Trophoblast cell (in vitro differentiated cells and primary cell): ENCODE measurements at regions not wholly inside any gene's neighbourhood (a gene's known extent, or its start where the extent isn't known, plus 50 kb on each side); places are given as distances from the start of the nearest gene placed in this dataset.

Source experiments
- DNase-seq, 2 donors: peaks; one replicate each; pipeline ENCODE4 v3.0.0-alpha.2; 2016
- H2AFZ ChIP-seq: 2 replicates; pipeline ENCODE4 v1.6.1; 2013; ENCODE audit warnings: low read length, moderate library complexity, mild to moderate bottlenecking; ENCODE audit not compliant: insufficient read depth, poor library complexity
- H2AK5ac ChIP-seq: 2 replicates; pipeline ENCODE4 v1.6.1; 2013; ENCODE audit warnings: mild to moderate bottlenecking, low read length
- H2BK120ac ChIP-seq: 2 replicates; pipeline ENCODE4 v1.6.1; 2013; ENCODE audit warnings: low read length, mild to moderate bottlenecking, moderate library complexity; ENCODE audit not compliant: insufficient read depth, poor library complexity
- H2BK12ac ChIP-seq: 2 replicates; pipeline ENCODE4 v1.6.1; 2013; ENCODE audit warnings: mild to moderate bottlenecking, low read length, moderate library complexity
- H2BK5ac ChIP-seq: 2 replicates; pipeline ENCODE4 v1.6.1; 2013; ENCODE audit warnings: low read length, low read depth, moderate library complexity, mild to moderate bottlenecking; ENCODE audit not compliant: poor library complexity
- H3K14ac ChIP-seq: 2 replicates; pipeline ENCODE4 v1.6.1; 2013; ENCODE audit warnings: mild to moderate bottlenecking, low read length
- H3K18ac ChIP-seq: 2 replicates; pipeline ENCODE4 v1.6.1; 2013; ENCODE audit warnings: mild to moderate bottlenecking, low read length
- H3K23ac ChIP-seq: 2 replicates; pipeline ENCODE4 v1.6.1; 2013; ENCODE audit warnings: low read length
- H3K27ac ChIP-seq: 2 replicates; pipeline ENCODE4 v1.5.1; 2013; ENCODE audit warnings: low read depth, mild to moderate bottlenecking, inconsistent platforms, low read length, moderate library complexity
- H3K27me3 ChIP-seq: 2 replicates; pipeline ENCODE4 v1.6.1; 2013; ENCODE audit warnings: inconsistent platforms, mild to moderate bottlenecking, low read length, moderate library complexity; ENCODE audit not compliant: insufficient read depth
- H3K36me3 ChIP-seq, 2 experiments: 1 replicate in 1 of 2; 2 replicates in 1 of 2; pipeline ENCODE4 v1.6.1; 2013; ENCODE audit warnings: low read length in 2 of 2, mild to moderate bottlenecking in 2 of 2, moderate library complexity in 1 of 2; ENCODE audit not compliant: insufficient read depth in 2 of 2, control insufficient read depth in 1 of 2
- H3K4ac ChIP-seq: 2 replicates; pipeline ENCODE4 v1.6.1; 2013; ENCODE audit warnings: low read depth, mild to moderate bottlenecking, low read length, moderate library complexity
- H3K4me1 ChIP-seq, 2 experiments: 1 replicate in 1 of 2; 2 replicates in 1 of 2; pipeline ENCODE4 v1.6.1; 2013; ENCODE audit warnings: low read length in 2 of 2, mild to moderate bottlenecking in 2 of 2, moderate library complexity in 1 of 2; ENCODE audit not compliant: insufficient read depth in 2 of 2, control insufficient read depth in 1 of 2
- H3K4me2 ChIP-seq: 2 replicates; pipeline ENCODE4 v1.6.1; 2013; ENCODE audit warnings: inconsistent platforms, mild to moderate bottlenecking, low read length, moderate library complexity
- H3K4me3 ChIP-seq: 2 replicates; pipeline ENCODE4 v1.5.1; 2013; ENCODE audit warnings: mild to moderate bottlenecking, low read depth, low read length, inconsistent platforms
- H3K79me1 ChIP-seq: one replicate; pipeline ENCODE4 v1.6.1; 2013; ENCODE audit warnings: low read length
- H3K79me2 ChIP-seq: 2 replicates; pipeline ENCODE4 v1.6.1; 2013; ENCODE audit warnings: low read length, mild to moderate bottlenecking; ENCODE audit not compliant: control insufficient read depth, insufficient read depth, poor library complexity
- H3K9ac ChIP-seq: 2 replicates; pipeline ENCODE4 v1.6.1; 2013; ENCODE audit warnings: mild to moderate bottlenecking, low read length
- H3K9me3 ChIP-seq: 2 replicates; pipeline ENCODE4 v1.6.1; 2013; ENCODE audit warnings: low read depth, mild to moderate bottlenecking, control low read depth, inconsistent platforms, low read length; ENCODE audit not compliant: insufficient read depth
- H4K12ac ChIP-seq: 2 replicates; pipeline ENCODE4 v1.6.1; 2013; ENCODE audit warnings: low read depth, mild to moderate bottlenecking, low read length, moderate library complexity
- H4K8ac ChIP-seq: 2 replicates; pipeline ENCODE4 v1.6.1; 2013; ENCODE audit warnings: low read depth, mild to moderate bottlenecking, low read length, moderate library complexity
- H4K91ac ChIP-seq: one replicate; pipeline ENCODE4 v1.6.1; 2013; ENCODE audit warnings: low read depth, mild to moderate bottlenecking, low read length, moderate library complexity
- WGBS: extraction: QIAGEN DNeasy Blood & Tissue Kit; methylation state at CpG from one replicate; pipeline ENCODE4 v1.1.7; 2013; ENCODE audit warnings: missing lambda C conversion rate; ENCODE audit not compliant: insufficient read length, insufficient coverage; ENCODE audit errors: extremely low coverage; 5-methylcytosine and 5-hydroxymethylcytosine counted together

- no peak overlapping the region for H3K23ac ChIP-seq
- no peaks in the 10 kb centered on the region for H3K79me2 ChIP-seq
- H3K18ac ChIP-seq = no peak overlapping the region
- no peak overlapping the region for H4K8ac ChIP-seq
- no peaks in the 10 kb centered on the region for H3K36me3 ChIP-seq
- no peak overlapping the region for H2BK120ac ChIP-seq
- no peak overlapping the region for H4K12ac ChIP-seq
- H2BK5ac ChIP-seq = no peak overlapping the region
- H4K91ac ChIP-seq = no peak overlapping the region
- no peak overlapping the region for H2BK12ac ChIP-seq
- no peaks in the 10 kb centered on the region for H3K9me3 ChIP-seq
- H3K4ac ChIP-seq = no peak overlapping the region
- no peak overlapping the region for H2AK5ac ChIP-seq
- H3K4me1 ChIP-seq = peaks cover 5 to 6% of the 10 kb centered on the region in 2 experiments
- H3K27me3 ChIP-seq = no peaks in the 10 kb centered on the region
- H3K27ac ChIP-seq = no peak overlapping the region
- no peak for DNase-seq
- no peak overlapping the region for H3K14ac ChIP-seq
- no peak overlapping the region for H3K4me2 ChIP-seq
- no CpG with 5 or more reads among the region's 10 CpGs for WGBS
- H3K4me3 ChIP-seq = no peak overlapping the region
- H2AFZ ChIP-seq = no peak overlapping the region
- H3K9ac ChIP-seq = no peak overlapping the region
- peaks cover 3% of the 10 kb centered on the region for H3K79me1 ChIP-seq
Observed at GRCh38 chr1:8093221-8093980, 67.3 kb upstream of the ERRFI1 start.

GRCh38 chr1:8092657-8093056 lies 66.5 kb upstream of the ERRFI1 start:
- peaks cover 5 to 6% of the 10 kb centered on the region in 2 experiments for H3K4me1 ChIP-seq
- no peak overlapping the region for H2BK12ac ChIP-seq
- H3K4me2 ChIP-seq = no peak overlapping the region
- no peak overlapping the region for H2AK5ac ChIP-seq
- no peaks in the 10 kb centered on the region for H3K27me3 ChIP-seq
- H2AFZ ChIP-seq = no peak overlapping the region
- no peak overlapping the region for H3K4me3 ChIP-seq
- DNase-seq = no peak
- WGBS = no CpG with 5 or more reads among the region's 9 CpGs
- no peak overlapping the region for H3K18ac ChIP-seq
- H3K27ac ChIP-seq = no peak overlapping the region
- no peak overlapping the region for H4K8ac ChIP-seq
- no peak overlapping the region for H3K23ac ChIP-seq
- H3K36me3 ChIP-seq = no peaks in the 10 kb centered on the region
- H2BK120ac ChIP-seq = no peak overlapping the region
- no peak overlapping the region for H3K9ac ChIP-seq
- no peak overlapping the region for H4K12ac ChIP-seq
- H2BK5ac ChIP-seq = no peak overlapping the region
- no peaks in the 10 kb centered on the region for H3K9me3 ChIP-seq
- no peaks in the 10 kb centered on the region for H3K79me2 ChIP-seq
- H4K91ac ChIP-seq = no peak overlapping the region
- peaks cover 3% of the 10 kb centered on the region for H3K79me1 ChIP-seq
- H3K4ac ChIP-seq = no peak overlapping the region
- H3K14ac ChIP-seq = no peak overlapping the region

GRCh38 chr1:8091691-8092090 lies 65.6 kb upstream of the ERRFI1 start:
- Histone ChIP-seq H3K27me3 (no peaks in the 10 kb centered on the region), H3K4me1 (peaks cover 5 to 6% of the 10 kb centered on the region in 2 experiments), H3K9me3 (no peaks in the 10 kb centered on the region), H3K36me3 (no peaks in the 10 kb centered on the region), H4K91ac (peak overlapping the region; percentile 46), H2BK120ac (no peak overlapping the region), H3K79me1 (peaks cover 3% of the 10 kb centered on the region), H4K8ac (no peak overlapping the region), H3K4me2 (no peak overlapping the region), H3K14ac (no peak overlapping the region), H2BK12ac (peak overlapping the region; percentile 52), H3K79me2 (no peaks in the 10 kb centered on the region), H2AFZ (no peak overlapping the region), H3K23ac (no peak overlapping the region), H3K9ac (no peak overlapping the region), H4K12ac (no peak overlapping the region), H3K4me3 (no peak overlapping the region), H3K18ac (no peak overlapping the region), H3K4ac (no peak overlapping the region), H2AK5ac (no peak overlapping the region), H2BK5ac (no peak overlapping the region), H3K27ac (no peak overlapping the region)
- WGBS = no CpG with 5 or more reads among the region's 2 CpGs
- DNase-seq = no peak

GRCh38 chr1:8090241-8090702 lies 64.2 kb upstream of the ERRFI1 start:
- H3K23ac ChIP-seq = no peak overlapping the region
- no peak overlapping the region for H2BK120ac ChIP-seq
- H3K9me3 ChIP-seq = no peaks in the 10 kb centered on the region
- peaks cover 5 to 6% of the 10 kb centered on the region in 2 experiments for H3K4me1 ChIP-seq
- no peak overlapping the region for H2BK5ac ChIP-seq
- no peak overlapping the region for H3K18ac ChIP-seq
- no peak overlapping the region for H3K9ac ChIP-seq
- H2AK5ac ChIP-seq = no peak overlapping the region
- H3K36me3 ChIP-seq = no peaks in the 10 kb centered on the region
- H3K14ac ChIP-seq = no peak overlapping the region
- H3K4me3 ChIP-seq = no peak overlapping the region
- H2AFZ ChIP-seq = no peak overlapping the region
- H4K91ac ChIP-seq = no peak overlapping the region
- H3K4ac ChIP-seq = no peak overlapping the region
- no CpG with 5 or more reads among the region's 2 CpGs for WGBS
- no peaks in the 10 kb centered on the region for H3K27me3 ChIP-seq
- peaks cover 3% of the 10 kb centered on the region for H3K79me1 ChIP-seq
- no peak overlapping the region for H2BK12ac ChIP-seq
- no peaks in the 10 kb centered on the region for H3K79me2 ChIP-seq
- no peak overlapping the region for H4K8ac ChIP-seq
- DNase-seq = peak in 1 of 2 donors; percentile 63
- H3K27ac ChIP-seq = no peak overlapping the region
- H3K4me2 ChIP-seq = no peak overlapping the region
- no peak overlapping the region for H4K12ac ChIP-seq
